ENCODE measurements at regions not wholly inside any gene's neighbourhood (a gene's known extent, or its start where the extent isn't known, plus 50 kb on each side); places are given as distances from the start of the nearest gene placed in this dataset.

- Mint-ChIP-seq H3K27ac (no peak overlapping the region), H3K9me3 (no peaks in the 10 kb centered on the region), H3K4me3 (no peak overlapping the region), H3K4me1 (peaks cover 8 to 16% of the 10 kb centered on the region in 2 experiments; a peak in 3 of 4 replicates), H3K36me3 (ENCODE audit: insufficient read depth in 1 of 3, low read depth in 3 of 3) (no peaks in the 10 kb centered on the region), H3K27me3 (ENCODE audit: low read depth) (no peaks in the 10 kb centered on the region; the same call in 1 of the 2 replicates)
- no peaks in the 10 kb centered on the region for H3K23me2 ChIP-seq (ENCODE audit: insufficient read length, low read depth, low read length, poor library complexity, severe bottlenecking)
- H4K8ac ChIP-seq (replicated peaks; ENCODE audit: insufficient read length, low read depth, low read length) = no peak overlapping the region
- no peak overlapping the region for H2BK20ac ChIP-seq (ENCODE audit: low read depth, low read length, poor library complexity, severe bottlenecking)
- H3K9ac ChIP-seq (ENCODE audit: extremely low read depth, insufficient read length, low read length) = no peak overlapping the region
- H2BK15ac ChIP-seq (ENCODE audit: low read depth, low read length) = no peak overlapping the region
- no peaks in the 10 kb centered on the region for H3K27me3 ChIP-seq (ENCODE audit: insufficient read depth, low read length)
- no peak overlapping the region for H3K4me2 ChIP-seq (ENCODE audit: insufficient read depth, insufficient read length, low read length)
- no peak overlapping the region for H2AK5ac ChIP-seq (ENCODE audit: insufficient read length, low read length)
- H3K56ac ChIP-seq (ENCODE audit: insufficient read length, low read depth, low read length) = no peak overlapping the region
- no CpG with 5 or more reads among the region's 1 CpG for WGBS (ENCODE audit: extremely low coverage, insufficient read length, low lambda C conversion rate)
- H3K23ac ChIP-seq (ENCODE audit: insufficient read length, low read depth, low read length) = no peak overlapping the region
- H3K9me3 ChIP-seq (ENCODE audit: control insufficient read depth, low read depth, low read length) = no peaks in the 10 kb centered on the region
- no peak for TF ChIP-seq CTCF (conservative IDR thresholded peaks at IDR 0.05)
- H2BK12ac ChIP-seq (ENCODE audit: insufficient read length, low read depth, low read length) = no peak overlapping the region
- no peaks in the 10 kb centered on the region for H3K79me2 ChIP-seq (ENCODE audit: insufficient read depth, low read length)
- no peak overlapping the region for H2AFZ ChIP-seq (ENCODE audit: low read length)
- no peak for DNase-seq
- H4K20me1 ChIP-seq (ENCODE audit: control insufficient read depth, insufficient read depth, insufficient read length) = no peaks in the 10 kb centered on the region
- H3K18ac ChIP-seq (ENCODE audit: insufficient read length, low read depth, low read length) = no peak overlapping the region
- no peak overlapping the region for H2BK120ac ChIP-seq (ENCODE audit: low read depth, low read length, poor library complexity, severe bottlenecking)
- H4K5ac ChIP-seq (ENCODE audit: insufficient read length, low read depth, low read length) = no peak overlapping the region
- no peak overlapping the region for H3K27ac ChIP-seq (ENCODE audit: insufficient read length, low read depth, low read length)
- no peaks in the 10 kb centered on the region for H3K79me1 ChIP-seq (ENCODE audit: insufficient read depth, low read depth, low read length, poor library complexity, severe bottlenecking)
- H3K14ac ChIP-seq (ENCODE audit: insufficient read depth, low read length) = no peak overlapping the region
- H3K4ac ChIP-seq (ENCODE audit: low read depth, low read length) = no peak overlapping the region
- H2BK5ac ChIP-seq (ENCODE audit: insufficient read length, low read length) = no peak overlapping the region
- H3K4me1 ChIP-seq (ENCODE audit: insufficient read depth, low read length) = peaks cover 5% of the 10 kb centered on the region
- H3T11ph ChIP-seq (ENCODE audit: low read length) = no peak overlapping the region
- no peak overlapping the region for H4K91ac ChIP-seq (ENCODE audit: insufficient read length, low read depth, low read length)
These were observed 169.4 kb upstream of the SERPINE2 start for GRCh38 chr2:224208443-224208842.

All from H9 (cell line).